ENCODE measurements at regions not wholly inside any gene's neighbourhood (a gene's known extent, or its start where the extent isn't known, plus 50 kb on each side); places are given as distances from the start of the nearest gene placed in this dataset.

- 77 to 92% methylated on average over 2 of the region's 2 CpGs for WGBS, 2 donors
- DNase-seq (ENCODE audit: low spot score in 2 of 2): no peak
- intact Hi-C loops (cut with DNase I; ENCODE audit: low total_unique reads): no loop called here
- no peak for TF ChIP-seq POLR2A (IDR thresholded peaks at IDR 0.05)
- TF ChIP-seq CTCF (IDR thresholded peaks at IDR 0.05): no peak
- no peak overlapping the region for H3K4me3 ChIP-seq (ENCODE audit: low read depth, poor library complexity, severe bottlenecking)
These were observed 151.5 kb downstream of the GLUL start for GRCh38 chr1:182240085-182240484.

GRCh38 chr1:182238421-182238820 is 153.2 kb downstream of the GLUL start:
- no peak for TF ChIP-seq CTCF (IDR thresholded peaks at IDR 0.05)
- H3K4me3 ChIP-seq (ENCODE audit: low read depth, poor library complexity, severe bottlenecking): no peak overlapping the region
- no peak for DNase-seq (ENCODE audit: low spot score in 2 of 2)
- 91 to 95% methylated on average over 1 of the region's 1 CpG for WGBS, 2 donors
- intact Hi-C loops (cut with DNase I; ENCODE audit: low total_unique reads): no loop called here

- TF ChIP-seq POLR2A (IDR thresholded peaks at IDR 0.05): no peak
- TF ChIP-seq CTCF (IDR thresholded peaks at IDR 0.05): no peak
- no peak for DNase-seq (ENCODE audit: low spot score in 2 of 2)
- no peak overlapping the region for H3K4me3 ChIP-seq (ENCODE audit: low read depth, poor library complexity, severe bottlenecking)
- intact Hi-C loops (cut with DNase I; ENCODE audit: low total_unique reads): no loop called here
- 95 to 100% methylated on average over 3 of the region's 3 CpGs for WGBS, 2 donors
These were observed 154.3 kb downstream of the GLUL start for GRCh38 chr1:182237329-182237728.

GRCh38 chr1:182236651-182237077 is 154.9 kb downstream of the GLUL start:
- no peak for DNase-seq (ENCODE audit: low spot score in 2 of 2)
- no peak overlapping the region for H3K4me3 ChIP-seq (ENCODE audit: low read depth, poor library complexity, severe bottlenecking)
- no peak for TF ChIP-seq POLR2A (IDR thresholded peaks at IDR 0.05)
- TF ChIP-seq CTCF (IDR thresholded peaks at IDR 0.05): no peak
- 85 to 96% methylated on average over 2 of the region's 2 CpGs for WGBS, 2 donors
- intact Hi-C loops (cut with DNase I; ENCODE audit: low total_unique reads): no loop called here

GRCh38 chr1:182235952-182236650 is 155.5 kb downstream of the GLUL start:
- no peak for DNase-seq (ENCODE audit: low spot score in 2 of 2)
- WGBS, 2 donors: 51% methylated on average over 11 of the region's 11 CpGs
- no peak for TF ChIP-seq POLR2A (IDR thresholded peaks at IDR 0.05)
- no peak for TF ChIP-seq CTCF (IDR thresholded peaks at IDR 0.05)
- H3K4me3 ChIP-seq (ENCODE audit: low read depth, poor library complexity, severe bottlenecking): no peak overlapping the region
- intact Hi-C loops (cut with DNase I; ENCODE audit: low total_unique reads): no loop called here

GRCh38 chr1:182235604-182235951 is 156.0 kb downstream of the GLUL start:
- TF ChIP-seq CTCF (IDR thresholded peaks at IDR 0.05): no peak
- TF ChIP-seq POLR2A (IDR thresholded peaks at IDR 0.05): no peak
- intact Hi-C loops (cut with DNase I; ENCODE audit: low total_unique reads): no loop called here
- 70 to 72% methylated on average over 2 of the region's 2 CpGs for WGBS, 2 donors
- no peak for DNase-seq (ENCODE audit: low spot score in 2 of 2)
- H3K4me3 ChIP-seq (ENCODE audit: low read depth, poor library complexity, severe bottlenecking): no peak overlapping the region

Measured in lower leg skin (tissue), 4 donors.